Activated T-helper 2 cell treated with anti-CD3 and anti-CD28 coated beads, Interferon-gamma antibody, Interleukin-2, Interleukin-4, amounts not matched to agents 10 μg/mL and 5 μg/mL and 100 μg/mL, durations not matched to agents 14 hours and 24 hours and 36 hours (primary cell): ENCODE measurements at regions not wholly inside any gene's neighbourhood (a gene's known extent, or its start where the extent isn't known, plus 50 kb on each side); places are given as distances from the start of the nearest gene placed in this dataset.

Source experiments
- DNase-seq: peaks from one replicate; pipeline ENCODE4 v3.0.0; 2021; ENCODE audit warnings: low spot score
- H3K27ac Mint-ChIP-seq: one replicate; pipeline ENCODE4 v1.8.0; 2021; ENCODE audit warnings: mixed read lengths
- H3K27me3 Mint-ChIP-seq: one replicate; pipeline ENCODE4 v1.8.0; 2021; ENCODE audit warnings: low read depth, mixed read lengths
- H3K36me3 Mint-ChIP-seq: one replicate; pipeline ENCODE4 v1.8.0; 2021; ENCODE audit warnings: low read depth, mixed read lengths
- H3K4me1 Mint-ChIP-seq: one replicate; pipeline ENCODE4 v1.8.0; 2021; ENCODE audit warnings: low read depth, mixed read lengths
- H3K4me3 Mint-ChIP-seq: one replicate; pipeline ENCODE4 v1.8.0; 2021; ENCODE audit warnings: low read depth, mild to moderate bottlenecking, moderate library complexity, mixed read lengths
- H3K9me3 Mint-ChIP-seq: one replicate; pipeline ENCODE4 v1.8.0; 2021; ENCODE audit warnings: mixed read lengths
- intact Hi-C: fragments of 100-400 bp; cut with micrococcal nuclease; formaldehyde crosslinking; loops from one replicate; pipeline ENCODE4 v1.15.1; 2023

- no peaks in the 10 kb centered on the region for H3K9me3 Mint-ChIP-seq
- no peak overlapping the region for H3K27ac Mint-ChIP-seq
- H3K36me3 Mint-ChIP-seq: no peaks in the 10 kb centered on the region
- DNase-seq: no peak
- intact Hi-C loops: no loop called here
- H3K27me3 Mint-ChIP-seq: no peaks in the 10 kb centered on the region
- H3K4me1 Mint-ChIP-seq: no peaks in the 10 kb centered on the region
- no peak overlapping the region for H3K4me3 Mint-ChIP-seq
Observed at GRCh38 chr2:238988105-238988504, 140.2 kb downstream of the TWIST2 start.

- no peak overlapping the region for H3K27ac Mint-ChIP-seq
- no peaks in the 10 kb centered on the region for H3K4me1 Mint-ChIP-seq
- intact Hi-C loops: no loop called here
- no peaks in the 10 kb centered on the region for H3K36me3 Mint-ChIP-seq
- no peaks in the 10 kb centered on the region for H3K27me3 Mint-ChIP-seq
- no peak for DNase-seq
- no peaks in the 10 kb centered on the region for H3K9me3 Mint-ChIP-seq
- H3K4me3 Mint-ChIP-seq: no peak overlapping the region
Observed at GRCh38 chr2:238988752-238989151, 140.9 kb downstream of the TWIST2 start.

- intact Hi-C loops: no loop called here
Observed at GRCh38 chr2:238989484-238989883, 141.6 kb downstream of the TWIST2 start.

GRCh38 chr2:238994432-238994831, 146.5 kb downstream of the TWIST2 start:
- no peak overlapping the region for H3K4me3 Mint-ChIP-seq
- no peak overlapping the region for H3K27ac Mint-ChIP-seq
- H3K36me3 Mint-ChIP-seq: no peaks in the 10 kb centered on the region
- intact Hi-C loops: no loop called here
- no peak for DNase-seq
- H3K27me3 Mint-ChIP-seq: peaks cover 3% of the 10 kb centered on the region
- H3K4me1 Mint-ChIP-seq: no peaks in the 10 kb centered on the region
- H3K9me3 Mint-ChIP-seq: no peaks in the 10 kb centered on the region

More at GRCh38 chr2:238989484-238989883, 141.6 kb downstream of the TWIST2 start:
- H3K27ac Mint-ChIP-seq: no peak overlapping the region
- H3K36me3 Mint-ChIP-seq: no peaks in the 10 kb centered on the region
- H3K9me3 Mint-ChIP-seq: no peaks in the 10 kb centered on the region
- H3K4me3 Mint-ChIP-seq: no peak overlapping the region
- no peaks in the 10 kb centered on the region for H3K4me1 Mint-ChIP-seq
- H3K27me3 Mint-ChIP-seq: no peaks in the 10 kb centered on the region
- DNase-seq: no peak

GRCh38 chr2:238994876-238995275, 147.0 kb downstream of the TWIST2 start:
- no peaks in the 10 kb centered on the region for H3K4me1 Mint-ChIP-seq
- no peaks in the 10 kb centered on the region for H3K9me3 Mint-ChIP-seq
- H3K27me3 Mint-ChIP-seq: peaks cover 3% of the 10 kb centered on the region
- intact Hi-C loops: no loop called here
- no peak for DNase-seq
- no peaks in the 10 kb centered on the region for H3K36me3 Mint-ChIP-seq
- no peak overlapping the region for H3K4me3 Mint-ChIP-seq
- H3K27ac Mint-ChIP-seq: no peak overlapping the region

GRCh38 chr2:238995634-238996033, 147.7 kb downstream of the TWIST2 start:
- Mint-ChIP-seq H3K27ac (no peak overlapping the region), H3K4me3 (no peak overlapping the region), H3K27me3 (peaks cover 3% of the 10 kb centered on the region), H3K4me1 (no peaks in the 10 kb centered on the region), H3K9me3 (no peaks in the 10 kb centered on the region), H3K36me3 (no peaks in the 10 kb centered on the region)
- DNase-seq: no peak
- intact Hi-C loops: no loop called here

GRCh38 chr2:238996331-238997136, 148.6 kb downstream of the TWIST2 start:
- Mint-ChIP-seq H3K9me3 (no peaks in the 10 kb centered on the region), H3K4me3 (no peak overlapping the region), H3K4me1 (no peaks in the 10 kb centered on the region), H3K36me3 (no peaks in the 10 kb centered on the region), H3K27ac (no peak overlapping the region), H3K27me3 (peaks cover 3% of the 10 kb centered on the region)
- intact Hi-C loops: no loop called here
- DNase-seq: no peak

GRCh38 chr2:238997137-238997390, 149.2 kb downstream of the TWIST2 start:
- H3K27me3 Mint-ChIP-seq: peaks cover 3% of the 10 kb centered on the region
- H3K27ac Mint-ChIP-seq: no peak overlapping the region
- H3K9me3 Mint-ChIP-seq: no peaks in the 10 kb centered on the region
- no peaks in the 10 kb centered on the region for H3K4me1 Mint-ChIP-seq
- H3K36me3 Mint-ChIP-seq: no peaks in the 10 kb centered on the region
- DNase-seq: no peak
- intact Hi-C loops: no loop called here
- H3K4me3 Mint-ChIP-seq: no peak overlapping the region

- no peak overlapping the region for H3K4me3 Mint-ChIP-seq
- H3K4me1 Mint-ChIP-seq: no peaks in the 10 kb centered on the region
- H3K27ac Mint-ChIP-seq: no peak overlapping the region
- no peak for DNase-seq
- intact Hi-C loops: no loop called here
- H3K9me3 Mint-ChIP-seq: no peaks in the 10 kb centered on the region
- H3K27me3 Mint-ChIP-seq: peaks cover 3% of the 10 kb centered on the region
- H3K36me3 Mint-ChIP-seq: no peaks in the 10 kb centered on the region
Observed at GRCh38 chr2:238997684-238998083, 149.8 kb downstream of the TWIST2 start.
